Brain microvascular endothelial cell (primary cell): ENCODE measurements at regions not wholly inside any gene's neighbourhood (a gene's known extent, or its start where the extent isn't known, plus 50 kb on each side); places are given as distances from the start of the nearest gene placed in this dataset.

ENCODE experiments used
- DNase-seq: peaks from one replicate; pipeline ENCODE4 v3.0.0-alpha.2; 2020
- H3K27ac ChIP-seq: fragments of 250-450 bp; sonication (Bioruptor Pico); 2 replicates; pipeline ENCODE4 v1.5.1; 2020; ENCODE audit warnings: mild to moderate bottlenecking, moderate library complexity
- H3K27me3 ChIP-seq: fragments of 250-450 bp; sonication (Bioruptor Pico); replicated peaks from 2 replicates; pipeline ENCODE4 v1.5.1; 2020; ENCODE audit warnings: mild to moderate bottlenecking
- H3K36me3 ChIP-seq: fragments of 250-450 bp; sonication (Bioruptor Pico); replicated peaks from 2 replicates; pipeline ENCODE4 v1.5.1; 2020; ENCODE audit warnings: mild to moderate bottlenecking
- H3K4me3 ChIP-seq: 2 replicates; pipeline ENCODE4 v1.5.1; 2011; ENCODE audit warnings: low read depth, mild to moderate bottlenecking, control low read depth, low read length, moderate library complexity
- in situ Hi-C: cut with HindIII; loops from 2 replicates; pipeline ENCODE4 v1.10.0; 2017; ENCODE audit warnings: low sequenced_read_pairs, low pct_ligation_motif_present
- TF ChIP-seq, protein P1 (sequence below): IDR thresholded peaks from 2 replicates; pipeline ENCODE4 v1.5.1; 2011; ENCODE audit warnings: low read depth, mild to moderate bottlenecking, moderate library complexity, low read length, control low read depth, inconsistent platforms; ENCODE audit errors: missing control alignments

GRCh38 chr5:157999696-158000095, 140.8 kb upstream of the CLINT1 start:
- Histone ChIP-seq H3K27me3 (no peaks in the 10 kb centered on the region), H3K27ac (no peak overlapping the region), H3K36me3 (no peaks in the 10 kb centered on the region), H3K4me3 (no peak overlapping the region)
- TF ChIP-seq, protein P1, sequence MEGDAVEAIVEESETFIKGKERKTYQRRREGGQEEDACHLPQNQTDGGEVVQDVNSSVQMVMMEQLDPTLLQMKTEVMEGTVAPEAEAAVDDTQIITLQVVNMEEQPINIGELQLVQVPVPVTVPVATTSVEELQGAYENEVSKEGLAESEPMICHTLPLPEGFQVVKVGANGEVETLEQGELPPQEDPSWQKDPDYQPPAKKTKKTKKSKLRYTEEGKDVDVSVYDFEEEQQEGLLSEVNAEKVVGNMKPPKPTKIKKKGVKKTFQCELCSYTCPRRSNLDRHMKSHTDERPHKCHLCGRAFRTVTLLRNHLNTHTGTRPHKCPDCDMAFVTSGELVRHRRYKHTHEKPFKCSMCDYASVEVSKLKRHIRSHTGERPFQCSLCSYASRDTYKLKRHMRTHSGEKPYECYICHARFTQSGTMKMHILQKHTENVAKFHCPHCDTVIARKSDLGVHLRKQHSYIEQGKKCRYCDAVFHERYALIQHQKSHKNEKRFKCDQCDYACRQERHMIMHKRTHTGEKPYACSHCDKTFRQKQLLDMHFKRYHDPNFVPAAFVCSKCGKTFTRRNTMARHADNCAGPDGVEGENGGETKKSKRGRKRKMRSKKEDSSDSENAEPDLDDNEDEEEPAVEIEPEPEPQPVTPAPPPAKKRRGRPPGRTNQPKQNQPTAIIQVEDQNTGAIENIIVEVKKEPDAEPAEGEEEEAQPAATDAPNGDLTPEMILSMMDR, result no peak
- DNase-seq, result no peak
- in situ Hi-C loops, result no loop called here

DNA sequence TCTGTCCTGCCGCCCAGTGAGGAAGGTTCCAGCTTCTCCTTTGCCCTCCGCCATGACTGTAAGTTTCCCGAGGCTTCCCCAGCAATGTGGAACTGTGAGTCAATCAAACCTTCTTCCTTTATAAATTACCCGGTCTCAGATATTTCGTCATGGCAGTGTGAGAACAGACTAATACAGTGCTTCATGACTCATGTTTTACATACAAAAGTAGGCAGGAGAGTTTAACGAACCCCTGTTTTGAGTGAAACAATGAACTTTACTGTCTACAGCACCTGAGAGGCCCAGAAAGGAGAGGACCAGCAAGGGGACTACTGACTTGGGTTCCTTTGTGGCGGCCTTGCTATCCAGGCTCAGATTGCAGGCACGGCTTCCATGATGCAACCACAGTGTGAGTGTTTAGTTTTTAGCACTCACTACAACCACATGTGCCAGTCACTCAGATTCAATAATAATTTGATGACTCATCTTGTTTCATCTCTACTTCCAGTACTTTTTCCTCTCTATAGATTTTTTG, 139.1 kb upstream of the CLINT1 start:
- in situ Hi-C loops, result no loop called here
- DNase-seq, result peak; percentile 49

DNA sequence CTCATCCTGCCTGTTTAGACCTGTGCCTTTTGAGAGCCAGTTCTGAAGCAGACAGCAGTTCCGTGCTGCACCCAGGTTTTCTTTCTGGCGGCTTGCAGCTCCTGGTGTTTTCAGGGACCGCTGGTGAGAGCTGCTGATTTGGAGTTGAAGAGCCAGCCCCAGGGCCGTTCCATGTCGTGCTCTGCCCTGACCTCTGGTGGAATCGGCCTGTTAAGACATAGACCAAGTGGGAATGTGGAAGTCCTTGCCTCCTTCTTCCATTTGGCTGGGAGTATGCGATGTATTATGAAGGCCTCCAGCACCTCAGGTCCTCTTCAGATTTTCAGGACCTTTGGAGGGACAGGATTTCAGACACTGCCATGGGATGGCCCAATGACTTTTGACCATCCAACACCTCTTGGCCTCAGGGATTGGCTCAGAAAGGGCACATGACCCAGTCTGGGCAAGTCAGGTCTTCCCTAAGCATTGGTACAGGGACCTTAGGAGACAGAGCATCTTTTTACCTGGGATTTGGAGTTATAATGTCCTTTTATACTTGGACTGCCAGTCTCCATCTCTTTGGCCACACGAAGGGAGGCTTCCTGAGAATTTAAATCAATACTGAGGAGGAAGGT, 136.1 kb upstream of the CLINT1 start:
- Histone ChIP-seq H3K4me3 (no peak overlapping the region), H3K27ac (no peak overlapping the region), H3K36me3 (no peaks in the 10 kb centered on the region), H3K27me3 (no peaks in the 10 kb centered on the region)
- in situ Hi-C loops, result no loop called here
- peak; percentile 60 for DNase-seq
- TF ChIP-seq, protein P1, result peak; percentile 84

More for the DNA sequence above, 139.1 kb upstream of the CLINT1 start:
- H3K27me3 ChIP-seq, result no peaks in the 10 kb centered on the region
- H3K27ac ChIP-seq, result peak overlapping the region; percentile 64
- no peak overlapping the region for H3K4me3 ChIP-seq
- no peaks in the 10 kb centered on the region for H3K36me3 ChIP-seq
- TF ChIP-seq, protein P1, result no peak

DNA sequence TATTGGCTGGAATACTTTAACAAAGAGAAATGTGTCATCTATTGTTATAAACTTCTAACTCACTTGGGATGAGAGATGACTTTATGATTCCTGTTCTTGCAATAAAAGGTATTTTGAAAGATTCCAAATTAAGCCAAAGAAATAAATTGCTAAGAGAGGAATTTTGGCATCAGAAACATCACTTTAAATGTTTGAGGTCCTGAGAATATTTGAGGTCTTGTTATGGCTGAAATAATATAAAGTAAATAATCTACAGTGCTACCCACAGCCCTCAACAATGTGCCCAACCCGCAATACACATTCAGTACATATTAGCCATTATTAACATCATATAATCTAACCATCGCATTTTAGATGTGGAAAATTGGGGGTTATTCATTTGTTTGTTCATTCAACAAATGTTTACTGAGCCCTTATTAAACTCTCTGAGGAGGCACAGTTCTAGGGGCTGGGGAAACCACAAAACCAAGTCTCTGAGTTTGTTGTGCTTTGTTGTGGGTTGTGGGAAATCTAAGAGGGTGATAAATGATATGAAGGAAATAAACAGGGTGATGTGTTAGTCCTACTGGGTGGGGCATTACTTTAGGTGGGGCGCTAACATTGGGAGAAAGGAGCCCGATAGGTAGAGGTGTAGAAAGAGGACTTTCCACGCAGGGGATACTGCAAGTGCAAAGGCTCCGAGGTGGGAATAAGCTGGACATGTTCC, 135.2 kb upstream of the CLINT1 start:
- no peak for DNase-seq
- no peak overlapping the region for H3K4me3 ChIP-seq
- H3K36me3 ChIP-seq, result no peaks in the 10 kb centered on the region
- H3K27ac ChIP-seq, result no peak overlapping the region
- in situ Hi-C loops, result no loop called here
- H3K27me3 ChIP-seq, result no peaks in the 10 kb centered on the region
- TF ChIP-seq, protein P1, result no peak

DNA sequence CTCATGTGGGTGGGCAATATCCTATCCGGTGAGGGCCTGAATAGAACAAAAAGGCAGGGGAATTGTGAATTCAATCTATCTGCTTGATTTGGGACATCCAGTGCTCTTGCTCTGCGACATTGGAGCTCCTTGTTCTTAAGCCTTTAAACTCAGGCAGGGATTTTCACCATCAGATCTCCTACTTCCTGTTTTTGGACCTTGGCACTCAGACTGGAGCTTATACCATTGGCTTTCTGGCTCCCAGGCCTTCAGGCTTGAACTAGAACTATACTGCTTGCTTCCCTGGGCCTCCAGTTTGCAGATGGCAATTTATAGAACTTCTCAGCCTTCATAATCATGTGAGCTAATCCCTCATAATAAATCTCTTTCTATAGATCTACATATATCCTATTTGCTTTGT, 134.3 kb upstream of the CLINT1 start:
- no peak overlapping the region for H3K4me3 ChIP-seq
- H3K36me3 ChIP-seq, result no peaks in the 10 kb centered on the region
- H3K27ac ChIP-seq, result no peak overlapping the region
- in situ Hi-C loops, result no loop called here
- DNase-seq, result no peak
- TF ChIP-seq, protein P1, result no peak
- no peaks in the 10 kb centered on the region for H3K27me3 ChIP-seq
